HG02973 (cell line): ENCODE measurements at regions not wholly inside any gene's neighbourhood (a gene's known extent, or its start where the extent isn't known, plus 50 kb on each side); places are given as distances from the start of the nearest gene placed in this dataset.
"Not testable (repeated sequence)": the region's sequence is repeated elsewhere in the genome, so short reads cannot be mapped to it uniquely, and the experiment has no call there.

Source experiments
- ATAC-seq: cut with Tn5 transposase; IDR thresholded peaks from one replicate; pipeline ENCODE4 v1.9.1; 2021; ENCODE audit warnings: moderate library complexity; ENCODE audit not compliant: unreplicated experiment

DNA sequence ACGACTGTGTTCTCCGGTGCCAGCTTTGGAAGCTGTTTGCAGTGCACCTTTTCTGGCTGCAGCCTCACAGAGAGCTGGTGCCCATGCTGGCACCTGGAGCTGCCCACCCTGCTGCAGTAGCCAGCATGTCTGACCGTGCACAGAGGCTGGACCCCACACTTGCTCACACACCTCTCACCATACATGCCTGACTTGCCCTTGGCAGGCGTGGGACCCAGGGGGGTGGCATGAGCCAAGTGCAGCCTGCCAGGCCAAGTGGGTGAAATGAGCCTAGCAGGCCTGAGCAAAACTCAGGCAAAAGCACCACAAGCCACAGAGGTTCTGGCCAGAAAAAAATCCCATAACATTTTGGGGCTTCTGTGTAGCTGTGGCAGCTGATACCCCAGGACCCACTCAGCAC lies 258.8 kb downstream of the XPNPEP1 start:
- ATAC-seq: no peak

DNA sequence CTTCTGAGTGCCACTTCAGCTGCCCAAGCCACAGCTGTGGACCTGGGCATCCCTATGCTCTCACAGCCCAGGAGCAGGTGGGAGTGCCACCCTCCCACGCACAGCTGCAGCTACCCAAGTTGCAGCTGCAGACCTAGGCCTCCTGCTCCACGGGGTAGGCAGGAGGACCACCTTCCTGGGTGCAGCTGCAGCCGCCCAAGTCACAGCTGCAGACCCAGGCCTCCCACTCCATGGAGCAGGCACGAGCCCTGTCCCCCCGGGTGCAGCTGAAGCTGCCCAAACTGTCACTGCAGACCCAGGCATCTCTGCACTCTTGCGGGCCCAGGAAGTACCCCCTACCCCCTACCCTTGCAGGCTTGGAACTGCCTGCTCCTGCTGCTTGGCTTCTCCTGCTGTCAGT lies 260.2 kb downstream of the XPNPEP1 start:
- no peak for ATAC-seq

DNA sequence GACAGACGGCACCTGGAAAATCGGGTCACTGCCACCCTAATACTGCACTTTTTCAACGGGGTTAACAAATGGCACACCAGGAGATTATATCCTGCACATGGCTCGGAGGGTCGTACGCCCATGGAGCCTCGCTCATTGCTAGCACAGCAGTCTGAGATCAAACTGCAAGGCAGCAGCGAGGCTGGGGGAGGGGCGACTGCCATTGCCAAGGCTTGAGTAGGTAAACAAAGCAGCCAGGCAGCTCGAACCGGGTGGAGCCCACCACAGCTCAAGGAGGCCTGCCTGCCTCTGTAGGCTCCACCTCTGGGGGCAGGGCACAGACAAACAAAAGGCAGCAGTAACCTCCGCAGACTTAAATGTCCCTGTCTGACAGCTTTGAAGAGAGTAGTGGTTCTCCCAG lies 270.7 kb downstream of the XPNPEP1 start:
- ATAC-seq: not testable (repeated sequence)

DNA sequence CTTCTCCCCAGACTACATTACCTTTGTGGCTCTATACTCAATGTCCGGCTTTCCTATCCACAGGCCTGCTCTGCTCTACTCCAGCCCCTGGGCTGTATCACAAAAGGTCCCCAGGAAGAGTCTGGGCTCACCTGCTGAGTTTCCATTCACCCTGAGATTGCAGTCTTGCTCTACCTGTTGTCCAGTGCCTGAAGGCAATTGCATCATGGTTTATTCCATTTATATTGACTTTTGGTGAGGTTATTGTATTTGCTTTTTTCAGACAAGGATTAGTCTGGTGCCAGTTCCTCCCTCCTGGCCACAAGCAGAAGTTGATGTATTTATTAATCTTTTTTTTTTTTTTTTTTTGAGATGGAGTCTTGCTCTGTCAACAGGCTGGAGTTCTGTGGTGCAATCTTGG lies 273.1 kb downstream of the XPNPEP1 start:
- ATAC-seq: no peak

DNA sequence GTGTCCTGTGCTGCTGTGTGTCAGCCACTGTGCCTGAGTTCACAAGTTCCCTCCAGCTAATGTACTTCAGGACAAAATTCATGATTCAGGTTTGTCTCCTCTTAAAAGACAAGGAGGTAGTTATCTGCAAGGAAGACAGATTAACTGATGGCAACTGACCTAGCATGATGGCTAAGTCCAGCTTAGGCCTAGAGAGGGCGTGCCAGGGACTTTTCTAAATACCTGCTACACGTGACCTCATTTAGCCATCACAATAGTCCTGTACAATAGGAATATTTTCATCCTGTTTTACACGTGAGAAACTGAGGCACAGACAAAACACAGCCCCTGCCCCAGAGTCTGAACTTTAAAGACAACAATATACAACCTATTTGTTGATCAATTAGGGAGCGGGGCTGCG lies 275.7 kb downstream of the XPNPEP1 start:
- ATAC-seq: no peak

DNA sequence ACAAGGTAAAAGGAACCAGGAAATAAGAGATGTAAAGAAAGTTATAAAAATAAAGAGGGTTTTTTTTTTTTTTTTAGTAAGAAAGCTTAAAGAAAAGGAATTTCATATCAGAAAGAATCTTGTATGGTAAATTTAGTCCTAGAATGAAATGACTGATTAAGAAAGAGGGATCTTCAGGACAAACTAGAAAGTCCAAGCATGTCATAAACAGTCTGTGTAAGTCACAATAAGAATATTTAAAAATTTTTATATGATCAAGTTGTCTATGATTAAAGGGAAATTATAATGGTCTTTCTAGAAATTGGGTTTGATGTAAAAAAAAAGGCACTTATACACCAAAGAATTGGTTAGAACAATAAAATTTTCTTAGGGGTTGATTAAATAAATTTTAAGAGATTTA lies 289.5 kb downstream of the XPNPEP1 start:
- no peak for ATAC-seq

DNA sequence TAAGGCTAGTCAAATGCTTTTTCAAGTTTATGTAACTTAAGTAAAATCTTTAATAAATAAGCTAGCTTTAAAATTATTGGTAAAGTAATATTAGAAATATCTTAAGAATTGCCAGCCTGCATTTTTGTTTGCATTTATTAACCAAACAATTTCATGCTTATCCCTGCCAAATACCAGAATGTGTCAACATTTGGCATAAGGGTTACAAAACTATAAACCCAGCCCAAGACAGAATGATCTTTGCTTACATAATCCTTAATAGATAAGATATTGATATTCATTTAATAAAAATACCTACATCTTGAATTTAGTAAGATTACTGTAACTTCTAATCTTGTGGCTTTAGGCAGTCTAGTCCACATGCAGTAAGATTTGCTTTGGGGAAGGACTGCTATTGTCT lies 290.3 kb downstream of the XPNPEP1 start:
- ATAC-seq: not testable (repeated sequence)

DNA sequence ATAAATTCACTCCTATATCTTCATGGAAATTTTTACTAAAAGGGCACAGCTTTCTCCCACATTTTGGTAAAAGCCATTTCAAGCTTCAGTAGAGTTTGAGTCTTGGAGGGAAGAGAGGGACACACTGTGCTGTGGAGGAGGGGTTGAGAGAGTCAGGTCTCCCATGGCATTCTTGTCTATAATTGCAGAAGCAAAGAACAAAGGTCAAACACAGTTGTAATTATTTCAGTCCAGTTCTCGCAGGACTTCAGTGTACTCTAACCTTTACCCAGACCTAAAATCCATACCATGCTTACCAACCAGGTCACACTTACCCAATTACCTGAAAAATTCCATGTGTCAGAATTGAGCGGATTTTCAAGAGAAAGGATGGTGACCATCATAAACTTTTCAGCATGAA lies 298.4 kb downstream of the XPNPEP1 start:
- no peak for ATAC-seq

DNA sequence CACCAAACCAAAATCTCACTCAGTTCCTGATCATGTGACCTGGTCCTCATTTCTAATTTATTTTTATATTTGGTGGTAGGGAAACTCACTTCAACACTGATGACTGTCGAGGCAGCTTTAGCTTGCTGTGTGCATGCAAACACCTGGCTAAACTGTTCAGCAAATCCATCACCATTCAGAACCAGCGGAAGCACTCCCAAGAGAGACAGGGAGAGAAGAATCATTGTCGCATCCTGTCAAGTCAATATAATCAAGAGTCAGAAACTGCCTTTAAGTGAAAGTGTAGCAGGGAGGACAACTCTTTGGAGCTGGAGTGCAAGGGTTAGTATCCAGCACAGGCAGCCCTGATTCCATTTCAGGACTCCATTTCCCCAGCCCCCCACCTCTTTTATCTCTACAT lies 300.7 kb downstream of the XPNPEP1 start:
- no peak for ATAC-seq

DNA sequence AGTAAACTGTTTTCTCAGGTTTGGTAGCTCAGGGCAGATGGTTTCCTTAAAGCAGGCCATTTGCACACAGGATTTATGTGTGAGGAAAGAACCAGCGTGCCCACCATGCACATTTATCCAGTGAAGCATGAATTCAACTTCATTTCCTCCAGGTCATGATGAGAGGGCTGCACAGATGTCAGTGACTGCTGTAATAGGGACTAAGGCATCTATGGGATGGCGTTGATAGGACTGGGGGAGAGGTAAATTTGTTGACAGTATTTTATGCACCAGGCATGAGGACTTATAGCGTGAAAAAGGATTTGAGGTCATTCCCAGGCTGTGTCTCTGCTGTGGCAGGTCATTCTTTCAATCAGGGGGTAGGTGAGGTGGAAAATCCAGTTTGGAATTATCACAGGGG lies 302.9 kb downstream of the XPNPEP1 start:
- no peak for ATAC-seq

DNA sequence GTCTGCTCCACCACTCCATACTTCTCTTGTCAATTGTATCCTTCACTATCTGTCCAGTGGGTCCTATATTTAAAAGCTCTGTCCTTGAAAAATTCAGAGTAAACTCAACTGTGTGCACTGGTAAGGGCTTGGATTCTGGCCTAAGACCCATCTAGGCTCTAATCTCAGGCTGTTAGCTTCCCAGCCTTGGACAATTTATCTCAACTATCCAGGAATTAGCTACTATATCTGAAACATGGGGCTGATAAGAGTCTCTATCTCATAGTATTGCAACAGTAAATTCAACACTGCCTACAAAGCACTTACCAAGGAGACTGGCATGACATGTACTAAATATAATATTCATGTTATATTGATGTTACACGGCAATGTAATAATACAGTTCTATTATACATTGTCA lies 303.4 kb downstream of the XPNPEP1 start:
- ATAC-seq: no peak

DNA sequence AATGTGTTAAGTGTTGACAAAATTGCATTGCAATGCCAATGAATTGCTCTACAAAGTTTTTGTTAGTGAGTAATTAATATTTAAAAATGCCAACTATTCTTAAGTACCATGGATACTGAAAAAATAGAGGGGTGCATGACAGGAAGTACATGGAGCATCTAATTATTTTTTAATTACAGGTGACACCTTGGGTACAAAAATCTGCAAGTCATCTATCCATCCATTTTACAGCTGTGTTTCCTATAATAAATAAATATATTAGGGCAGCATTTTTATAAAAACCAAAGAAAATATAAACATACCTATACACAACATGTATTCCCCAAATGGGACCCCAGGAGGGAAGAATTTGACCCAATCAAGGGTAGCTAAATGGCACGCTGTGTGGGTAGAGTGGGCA lies 304.6 kb downstream of the XPNPEP1 start:
- ATAC-seq: no peak

DNA sequence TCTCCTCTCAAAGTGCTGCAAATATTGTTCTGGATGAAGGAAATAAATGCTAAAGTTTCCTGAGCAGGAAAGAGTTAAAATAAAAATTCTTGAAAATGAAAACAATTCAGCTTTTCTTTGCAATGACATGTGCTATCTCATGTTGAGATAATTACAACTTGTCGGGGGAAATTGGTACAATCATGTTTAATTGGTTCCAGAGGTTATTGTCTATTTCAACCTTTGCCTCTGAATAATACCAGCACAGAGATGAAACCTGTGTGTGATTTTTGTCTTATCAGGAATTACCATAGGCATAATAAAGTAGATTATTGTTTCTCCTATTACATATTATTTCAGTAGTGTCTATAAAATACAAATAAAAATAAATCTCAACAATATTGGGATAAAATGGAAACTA lies 305.0 kb downstream of the XPNPEP1 start:
- no peak for ATAC-seq

DNA sequence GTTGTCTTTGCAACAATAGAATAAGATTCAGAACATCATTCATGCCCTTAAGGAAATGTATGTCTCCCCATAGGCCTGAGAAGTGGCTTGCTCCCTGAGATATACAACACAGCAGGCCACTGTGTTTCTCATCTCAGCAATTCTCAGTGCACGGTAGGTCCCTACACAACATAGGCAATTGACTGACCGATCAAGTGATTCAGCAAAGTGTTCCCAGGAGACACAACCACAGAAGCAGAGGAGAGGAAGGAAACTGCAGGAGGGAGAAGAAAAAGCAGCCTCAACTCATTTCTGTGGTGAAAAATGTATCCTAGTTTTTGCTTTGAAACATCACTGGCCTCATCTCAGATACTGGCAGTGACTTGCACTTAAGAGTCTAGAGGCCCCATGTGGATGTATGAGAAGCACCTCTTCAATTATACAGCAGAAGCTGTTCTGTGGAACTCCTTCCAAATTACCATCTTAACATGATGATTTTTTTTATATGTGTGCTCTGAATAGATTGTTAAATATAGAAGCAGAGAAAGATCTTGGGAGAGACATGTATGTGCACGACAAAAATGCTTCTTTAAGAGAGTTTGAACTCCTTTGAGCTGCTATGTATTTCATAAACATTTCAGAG lies 306.8 kb downstream of the XPNPEP1 start:
- no peak for ATAC-seq

DNA sequence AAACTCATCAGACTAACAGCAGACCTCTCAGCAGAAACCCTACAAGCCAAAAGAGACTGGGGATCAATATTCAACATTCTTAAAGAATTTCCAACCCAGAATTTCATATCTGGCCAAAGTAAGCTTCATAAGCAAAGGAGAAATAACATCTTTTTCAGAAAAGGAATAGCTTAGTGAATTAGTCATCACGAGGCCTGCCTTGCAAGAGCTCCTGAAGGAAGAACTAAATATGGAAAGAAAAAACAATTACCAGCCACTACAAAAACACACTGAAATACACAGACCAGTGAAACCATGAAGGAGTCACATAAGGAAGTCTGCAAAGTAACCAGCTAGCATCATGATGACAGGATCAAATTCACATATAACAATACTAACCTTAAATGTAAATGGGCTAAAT lies 328.0 kb downstream of the XPNPEP1 start:
- not testable (repeated sequence) for ATAC-seq

DNA sequence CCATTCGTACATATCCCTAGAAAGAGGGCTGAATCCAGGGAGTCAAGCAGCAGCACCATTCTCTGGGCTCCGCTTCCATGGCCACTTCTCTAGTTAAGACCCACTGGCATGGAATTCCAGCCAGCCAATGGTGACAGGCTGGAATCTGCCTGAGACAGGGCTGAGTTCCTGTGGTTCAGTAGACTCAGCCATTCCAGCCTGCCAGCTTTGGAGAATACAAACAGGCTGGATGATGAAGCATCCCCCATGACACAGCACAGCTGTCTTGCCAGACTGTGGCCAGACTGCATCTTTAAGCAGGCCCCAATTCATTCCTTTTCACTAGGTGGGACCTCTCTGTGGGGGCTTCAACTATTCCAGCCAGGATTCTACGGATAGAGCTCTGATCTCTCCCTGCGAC lies 329.6 kb downstream of the XPNPEP1 start:
- no peak for ATAC-seq

DNA sequence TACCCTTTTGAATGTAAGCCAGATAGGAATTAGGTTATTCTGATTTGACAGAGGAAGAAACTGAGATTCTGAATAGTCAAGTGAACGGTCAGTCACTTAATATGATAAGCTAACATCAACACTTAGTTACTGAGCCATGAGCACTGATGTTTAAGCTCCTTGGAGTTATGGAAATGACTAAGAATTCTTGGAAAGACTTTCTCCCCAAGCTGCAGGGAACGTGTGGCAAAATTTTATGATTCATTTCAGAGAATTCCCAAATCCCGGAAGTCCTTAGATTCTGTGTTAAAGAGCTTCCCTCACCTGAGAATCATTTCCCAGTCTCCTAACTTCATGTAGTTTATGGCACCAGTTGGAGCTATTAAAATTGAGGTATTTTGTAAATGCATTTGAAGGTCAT lies 330.9 kb downstream of the XPNPEP1 start:
- ATAC-seq: no peak

DNA sequence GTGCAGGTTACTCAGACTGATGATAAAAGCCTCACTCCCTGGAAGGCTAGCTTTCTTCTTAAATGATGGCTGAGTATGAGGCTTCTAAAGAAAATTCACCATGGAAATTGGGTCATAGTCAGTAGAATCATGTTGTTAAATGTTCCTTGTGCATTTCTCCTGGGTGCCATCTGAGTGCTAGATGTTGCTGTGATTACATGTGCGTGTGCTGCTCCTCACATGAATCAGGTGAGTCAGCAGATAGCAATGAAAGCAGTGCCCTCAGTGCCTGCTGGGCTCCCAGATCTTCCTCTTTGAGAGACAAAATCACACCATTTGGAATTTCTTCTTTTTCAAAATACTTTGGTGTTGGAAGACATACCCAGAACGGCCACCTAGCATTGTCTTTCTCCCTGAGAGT lies 331.7 kb downstream of the XPNPEP1 start:
- no peak for ATAC-seq

DNA sequence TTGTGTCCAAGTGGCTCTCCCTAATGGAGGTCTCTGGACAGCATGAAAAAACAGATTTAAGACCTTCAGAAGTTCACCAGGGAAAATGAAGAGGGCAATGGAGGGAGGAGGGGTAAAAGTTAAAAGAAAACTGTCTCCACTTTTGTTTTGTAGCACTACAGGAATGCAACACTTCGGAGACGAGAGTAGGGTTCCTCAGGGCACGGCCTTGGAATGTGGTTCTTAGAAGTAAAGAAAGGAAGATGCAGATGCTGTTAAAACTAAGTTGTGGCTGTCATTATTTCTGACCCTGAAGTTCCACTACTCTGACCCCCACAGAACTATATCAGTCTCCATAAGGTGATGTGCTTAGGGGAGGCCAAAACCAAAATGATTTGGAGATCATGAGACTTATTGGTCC lies 335.1 kb downstream of the XPNPEP1 start:
- no peak for ATAC-seq

DNA sequence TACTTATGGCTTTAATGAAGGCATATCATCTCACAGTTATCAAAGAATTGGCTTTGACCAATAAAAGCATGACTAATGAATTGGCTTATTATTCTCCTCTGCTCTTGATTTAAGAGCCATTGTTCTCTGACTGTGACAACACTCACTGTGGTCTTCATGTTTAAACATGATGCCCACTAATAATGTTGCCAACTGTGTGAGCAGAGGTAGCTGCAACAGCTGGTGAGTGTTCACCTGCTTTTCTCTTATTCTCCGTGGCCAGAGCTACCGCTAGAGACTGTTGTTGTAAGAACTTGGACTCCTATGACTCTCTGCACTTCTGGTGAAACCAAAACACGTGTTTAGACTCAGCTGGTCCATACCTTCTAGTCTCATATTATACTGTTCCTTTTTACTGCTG lies 335.9 kb downstream of the XPNPEP1 start:
- ATAC-seq: no peak

DNA sequence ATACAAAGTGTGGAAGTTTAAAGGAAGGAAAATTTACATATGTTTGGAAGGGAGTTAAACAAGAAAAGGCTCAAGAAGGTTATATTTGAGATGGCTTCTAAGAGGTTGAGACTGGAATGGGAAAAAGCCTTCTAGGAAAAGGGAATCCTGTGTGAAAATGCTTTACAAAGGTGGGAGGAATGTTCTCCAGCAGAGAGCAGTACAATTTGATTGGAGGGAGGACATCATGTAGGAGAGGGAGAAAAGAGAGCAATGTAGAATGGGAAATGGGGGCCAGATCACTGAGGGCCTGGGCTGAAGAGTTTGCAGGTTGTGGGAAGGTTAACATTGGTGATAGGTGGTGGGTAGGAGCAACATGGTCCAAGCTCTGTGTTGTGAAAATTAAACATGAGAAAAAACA lies 366.9 kb downstream of the XPNPEP1 start:
- ATAC-seq: no peak

DNA sequence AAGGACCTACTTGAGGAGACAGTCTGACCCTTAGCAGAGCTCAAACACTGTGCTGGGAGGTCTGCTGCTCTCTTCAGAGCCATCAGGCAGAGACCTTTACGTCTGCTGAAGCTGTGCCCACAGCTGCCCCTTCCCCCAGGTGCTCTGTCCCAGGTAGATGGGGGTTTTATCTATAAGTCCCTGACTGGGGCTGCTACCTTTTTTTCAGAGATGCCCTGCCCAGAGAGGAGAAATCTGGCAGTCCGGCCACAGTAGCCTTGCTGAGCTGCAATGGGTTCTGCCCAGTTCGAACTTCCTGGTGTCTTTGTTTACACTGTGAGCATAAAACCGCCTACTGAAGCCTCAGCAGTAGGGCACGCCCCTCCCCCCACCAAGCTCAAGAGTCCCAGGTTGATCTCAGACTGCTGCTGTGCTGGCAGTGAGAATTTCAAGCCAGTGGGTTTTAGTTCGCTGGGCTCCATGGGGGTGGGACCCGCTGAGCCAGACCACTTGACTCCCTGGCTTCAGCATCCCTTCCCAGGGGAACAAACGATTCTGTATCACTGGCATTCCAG lies 381.2 kb downstream of the XPNPEP1 start:
- ATAC-seq: not testable (repeated sequence)

DNA sequence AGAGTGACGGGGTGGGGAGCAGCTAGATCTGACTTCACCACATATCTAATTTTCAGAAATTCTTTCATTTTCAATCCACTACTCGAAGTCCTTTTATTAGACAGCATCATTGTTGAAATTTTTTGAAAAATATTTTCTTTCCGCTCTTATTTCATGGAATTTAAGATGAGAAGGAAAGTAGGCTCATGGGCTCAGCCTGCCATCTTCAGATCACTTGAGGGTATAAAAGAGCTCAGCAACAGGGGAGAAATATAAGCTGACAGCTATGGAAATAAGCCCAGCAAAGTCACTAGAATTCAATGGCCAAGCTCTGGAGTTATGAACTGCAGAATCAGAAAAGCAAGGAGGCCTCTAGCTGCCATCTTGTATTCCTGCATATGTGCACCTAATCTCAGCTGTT lies 389.1 kb downstream of the XPNPEP1 start:
- ATAC-seq: no peak
